GM21360 (cell line): ENCODE measurements at regions not wholly inside any gene's neighbourhood (a gene's known extent, or its start where the extent isn't known, plus 50 kb on each side); places are given as distances from the start of the nearest gene placed in this dataset.

Experiments used
- ATAC-seq: cut with Tn5 transposase; IDR thresholded peaks from one replicate; pipeline ENCODE4 v1.9.1; 2021; ENCODE audit warnings: mild to moderate bottlenecking, moderate library complexity; ENCODE audit not compliant: unreplicated experiment

DNA sequence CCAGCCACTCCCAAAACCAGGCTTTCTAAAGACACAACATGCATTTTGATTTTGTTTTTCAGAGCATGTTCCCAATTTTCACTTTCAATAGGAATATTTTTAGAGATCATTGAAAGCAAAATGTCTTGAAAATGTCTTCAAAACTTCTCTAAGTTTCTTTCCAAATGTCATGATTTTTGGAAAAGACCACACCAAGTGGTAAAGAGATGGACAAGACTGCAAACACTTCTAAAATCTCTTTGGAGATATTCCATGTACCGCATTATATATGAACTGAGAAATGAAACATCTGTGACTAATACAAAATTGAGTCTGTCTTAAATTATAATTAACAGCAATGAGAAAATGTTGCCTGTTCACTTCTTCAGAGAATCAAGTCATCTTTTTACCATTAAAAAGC lies 418.0 kb upstream of the PKN2 start:
- no peak for ATAC-seq

DNA sequence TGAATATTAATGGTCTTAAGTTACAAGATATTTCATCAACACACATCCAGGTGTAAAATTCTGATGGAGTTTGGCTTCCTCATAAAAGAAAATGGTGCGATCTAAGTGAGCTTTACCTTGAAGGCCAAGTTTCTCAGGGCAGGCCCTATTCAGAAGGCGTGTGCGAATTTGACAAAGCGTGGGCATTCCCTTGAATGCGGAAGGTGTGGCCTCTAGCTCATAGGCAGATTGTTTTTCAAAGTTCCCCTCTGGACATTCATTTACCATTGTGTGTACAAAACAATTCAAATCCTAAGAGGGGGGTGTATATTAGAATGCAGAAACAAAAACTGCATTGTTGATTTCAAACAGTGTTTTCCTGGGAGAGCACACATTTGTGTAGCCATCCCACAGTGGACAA lies 411.9 kb upstream of the PKN2 start:
- no peak for ATAC-seq

DNA sequence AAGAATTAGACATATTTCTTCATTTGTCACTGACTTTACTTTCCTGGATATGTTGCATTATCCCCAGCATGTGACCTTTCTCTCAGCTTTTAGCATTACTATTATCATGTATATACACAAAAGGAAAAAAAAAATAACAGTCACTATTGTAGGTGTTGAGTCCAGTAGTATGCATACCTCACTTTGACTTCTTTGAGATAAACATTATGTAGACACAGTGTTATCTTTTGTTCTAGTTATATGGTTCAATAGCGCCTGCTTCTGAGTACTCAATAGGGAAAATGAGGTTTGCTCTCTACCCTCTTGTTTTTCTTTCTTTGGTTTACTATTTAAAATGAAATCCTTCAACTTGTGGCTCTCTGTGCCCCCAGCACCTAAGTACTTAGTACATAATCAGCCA lies 409.6 kb upstream of the PKN2 start:
- no peak for ATAC-seq

DNA sequence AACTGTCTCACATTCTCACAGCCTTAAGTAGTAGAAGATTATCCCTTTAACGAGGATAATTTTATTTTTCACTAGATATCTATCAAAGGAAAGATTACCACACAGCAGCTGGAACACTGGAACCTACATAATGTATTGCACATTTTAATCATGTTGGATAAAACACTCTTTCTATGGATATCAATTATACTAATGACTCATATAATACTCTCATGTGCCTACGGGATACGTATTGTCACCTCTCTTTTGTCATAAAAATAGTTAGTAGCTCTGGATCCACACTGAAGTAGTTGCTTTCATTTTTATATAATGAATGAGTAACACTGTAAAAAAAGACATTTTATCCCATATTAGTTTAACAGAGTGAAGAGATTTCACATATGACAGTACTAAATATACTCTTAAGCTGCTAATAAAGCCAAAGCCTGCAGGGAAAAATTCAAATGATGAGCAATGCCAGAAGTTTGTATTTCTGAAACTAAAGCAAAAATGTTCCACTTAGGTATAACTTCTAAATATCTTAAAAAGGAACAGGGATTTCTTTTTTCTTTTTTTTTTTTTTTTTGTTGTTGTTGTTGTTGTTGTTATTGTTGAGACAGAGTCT lies 408.7 kb upstream of the PKN2 start:
- ATAC-seq = no peak

DNA sequence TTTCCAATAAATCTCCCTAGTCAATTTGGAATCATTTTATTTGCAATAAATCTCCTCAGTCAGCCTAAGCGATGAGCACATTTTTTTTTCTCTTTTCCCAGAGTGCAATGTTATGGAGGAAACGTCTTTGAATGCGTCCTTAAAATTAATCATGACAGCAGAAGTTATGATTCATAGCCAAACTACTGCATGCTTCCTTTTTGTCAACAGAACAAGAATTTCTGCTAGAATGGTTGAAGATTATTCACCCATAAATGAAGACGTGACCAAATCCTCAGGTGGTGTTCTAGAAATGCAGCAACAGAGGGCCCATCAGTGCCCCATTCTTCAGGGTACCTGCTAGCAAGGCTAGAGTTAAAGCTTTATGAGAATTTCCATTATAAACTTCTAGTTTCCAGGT lies 407.9 kb upstream of the PKN2 start:
- peak; percentile 57 for ATAC-seq

DNA sequence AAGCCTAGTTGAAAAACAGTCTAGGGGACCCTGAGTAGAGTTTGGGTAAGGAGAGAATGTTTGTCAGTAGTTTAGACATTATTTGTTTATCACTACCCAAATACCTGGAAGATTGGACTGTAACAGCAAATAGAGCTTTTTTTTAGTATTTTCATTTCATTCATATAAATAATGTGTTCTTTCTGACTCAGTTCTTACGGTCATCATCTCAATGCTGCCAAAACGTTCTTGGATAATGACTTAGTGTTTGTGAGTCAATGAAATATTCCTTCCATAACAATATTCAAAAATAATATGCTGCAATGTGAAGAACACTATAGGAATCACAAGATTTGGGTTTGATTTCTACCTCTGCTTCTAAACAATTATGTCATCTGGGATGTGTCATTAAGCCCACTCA lies 400.0 kb upstream of the PKN2 start:
- ATAC-seq = no peak

DNA sequence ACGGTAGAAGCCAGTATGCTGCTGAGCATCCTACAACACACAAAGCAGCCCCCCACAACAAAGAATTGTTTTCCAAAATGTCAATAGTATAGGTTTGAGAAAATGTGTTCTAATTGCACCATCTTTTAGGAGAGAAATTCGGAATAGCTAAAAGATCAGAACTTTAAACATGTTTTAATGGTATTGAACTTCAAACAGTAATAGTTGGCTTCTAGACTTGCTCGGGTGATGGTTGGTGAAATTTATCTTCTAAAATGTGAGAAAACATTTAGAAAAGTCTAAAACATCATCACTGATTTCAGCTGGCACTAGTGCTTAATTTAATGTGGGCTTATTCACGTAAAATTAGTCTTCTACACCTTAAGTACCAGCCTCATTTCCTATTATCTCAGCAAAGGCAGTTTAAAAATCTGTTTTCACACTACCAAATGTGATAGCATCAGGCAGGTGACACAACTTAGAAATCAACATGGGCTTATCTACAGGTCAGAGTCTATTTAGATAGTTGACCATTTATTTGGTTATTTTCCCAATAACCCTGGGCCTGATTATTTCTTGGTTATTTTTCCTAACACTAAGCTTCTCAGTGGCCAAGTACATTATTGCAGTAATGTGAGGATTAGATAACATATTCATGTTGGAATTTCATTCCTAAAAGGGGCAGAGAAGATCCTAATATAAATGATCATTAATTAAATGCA lies 399.3 kb upstream of the PKN2 start:
- ATAC-seq = no peak

DNA sequence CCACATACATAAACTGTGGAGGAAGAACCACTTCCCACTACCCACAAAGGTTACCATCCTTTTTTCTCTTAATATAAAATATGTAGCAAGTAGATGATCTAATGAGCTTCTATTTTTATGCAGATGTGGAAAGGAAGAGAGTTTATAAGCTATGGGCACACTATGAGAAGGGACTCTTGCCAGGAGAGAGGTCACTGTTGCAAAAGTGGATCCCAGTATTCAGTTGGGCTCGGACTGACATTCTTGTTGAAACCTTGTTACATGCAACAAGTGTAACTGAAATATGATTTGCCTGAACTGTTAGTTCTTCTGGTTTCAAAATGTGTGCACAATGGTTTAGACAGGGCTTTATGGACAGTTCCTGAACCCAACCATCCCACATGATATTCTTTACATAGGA lies 397.4 kb upstream of the PKN2 start:
- ATAC-seq = no peak

DNA sequence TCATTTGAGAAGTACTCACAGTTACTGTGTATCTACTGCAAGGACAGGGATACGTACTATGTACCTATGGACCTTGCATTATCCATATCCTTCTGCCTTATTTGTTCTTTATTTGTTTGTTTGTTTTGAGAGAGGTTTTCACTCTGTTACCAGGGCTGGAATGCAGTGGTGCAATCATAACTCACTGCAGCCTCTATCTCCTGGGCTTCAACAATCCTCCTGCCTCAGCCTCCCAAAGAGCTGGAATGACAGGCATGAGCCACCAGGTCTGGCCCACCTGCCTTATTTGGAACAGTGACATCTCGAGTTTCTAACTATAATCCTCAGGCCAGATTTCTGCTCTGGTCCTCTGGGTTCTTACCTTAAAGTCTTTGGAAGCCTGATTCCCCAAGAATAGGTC lies 395.5 kb upstream of the PKN2 start:
- no peak for ATAC-seq

DNA sequence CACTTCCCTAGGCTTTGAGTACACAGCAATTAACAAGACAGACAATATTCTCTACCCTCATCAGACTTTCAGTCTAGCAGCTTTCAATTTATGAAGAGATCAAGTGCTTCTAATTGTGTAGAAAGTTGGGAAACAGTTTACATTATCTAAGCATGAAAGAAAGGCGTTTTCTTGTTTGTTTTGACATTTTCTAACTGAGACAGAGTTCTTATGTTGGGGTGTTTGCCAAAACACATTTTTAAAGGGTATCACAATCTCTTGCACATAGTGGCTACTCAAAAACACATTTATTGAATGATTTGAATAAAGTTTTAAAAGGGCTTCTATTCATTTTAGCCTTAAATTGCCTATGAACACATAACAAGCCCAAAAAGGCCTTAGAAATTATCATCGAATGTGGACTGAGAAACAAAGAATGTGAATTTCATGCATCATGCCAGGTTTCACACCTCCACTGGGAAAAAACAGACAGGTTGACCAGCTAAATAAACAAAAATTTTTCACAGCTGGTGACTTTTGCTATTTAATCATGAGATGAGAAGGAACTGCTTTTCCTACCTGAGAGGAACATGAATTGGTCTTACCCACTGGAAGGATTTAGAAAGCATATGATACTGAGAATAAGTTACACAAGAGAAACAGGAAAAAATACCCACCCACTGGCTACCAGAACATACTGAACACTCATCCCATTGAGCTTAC lies 394.5 kb upstream of the PKN2 start:
- no peak for ATAC-seq

DNA sequence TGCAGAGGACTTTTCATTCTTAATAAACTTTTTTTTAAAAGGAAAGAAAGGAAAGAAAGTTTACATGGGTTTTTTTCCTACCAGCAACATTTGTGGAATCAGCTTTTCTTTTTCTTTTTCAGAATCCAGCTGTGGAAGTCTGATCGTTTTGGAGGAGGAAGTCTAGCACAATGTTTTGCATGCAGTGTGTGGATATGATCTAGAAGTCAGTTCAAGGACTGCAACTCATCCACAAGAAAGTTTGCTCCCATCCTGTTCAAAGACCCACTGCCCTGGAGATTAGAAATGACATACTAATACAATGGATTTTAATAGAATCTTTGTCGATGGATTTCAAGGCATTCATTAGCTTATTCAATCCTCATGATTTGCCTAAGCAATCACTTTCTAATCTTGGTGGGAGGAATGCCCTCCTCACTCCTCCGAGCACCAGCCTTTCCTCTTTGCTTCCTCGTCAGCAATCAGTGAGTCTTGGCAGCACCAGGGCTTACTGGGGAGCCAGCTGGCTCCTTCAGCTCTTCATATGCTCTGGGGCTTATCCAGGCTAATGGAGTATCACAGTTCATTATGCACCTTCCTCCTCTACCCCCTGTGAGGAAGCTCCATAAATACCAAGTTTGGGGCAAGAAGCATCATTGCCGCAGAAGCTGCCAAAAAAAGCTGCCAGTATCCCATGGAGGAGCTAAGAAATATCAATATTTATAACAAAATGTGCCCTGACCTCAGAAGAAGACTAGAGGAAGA lies 392.3 kb upstream of the PKN2 start:
- ATAC-seq = no peak

DNA sequence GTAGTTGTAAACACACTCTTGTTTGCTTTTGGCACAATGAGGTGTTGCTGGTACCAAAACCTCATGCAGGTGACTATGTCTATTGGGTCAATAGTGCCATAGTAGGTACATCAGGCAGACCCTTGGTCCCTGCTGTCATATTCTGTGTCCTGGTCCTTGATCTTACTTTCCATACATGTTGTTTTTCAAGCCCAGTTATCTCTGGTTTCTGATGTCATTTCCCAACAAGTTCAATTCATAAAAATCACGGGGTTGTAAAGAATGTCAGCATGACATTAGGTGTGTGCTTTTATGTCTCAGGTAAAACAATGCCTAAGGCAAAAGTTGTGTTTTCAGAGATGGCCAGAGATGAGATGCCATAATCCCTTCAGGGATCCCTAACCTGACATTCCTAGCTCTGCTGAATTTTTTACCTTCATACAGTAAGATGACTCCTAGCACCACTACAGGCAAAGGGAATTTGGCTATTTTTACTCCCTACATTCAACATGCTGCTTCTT lies 390.3 kb upstream of the PKN2 start:
- no peak for ATAC-seq

DNA sequence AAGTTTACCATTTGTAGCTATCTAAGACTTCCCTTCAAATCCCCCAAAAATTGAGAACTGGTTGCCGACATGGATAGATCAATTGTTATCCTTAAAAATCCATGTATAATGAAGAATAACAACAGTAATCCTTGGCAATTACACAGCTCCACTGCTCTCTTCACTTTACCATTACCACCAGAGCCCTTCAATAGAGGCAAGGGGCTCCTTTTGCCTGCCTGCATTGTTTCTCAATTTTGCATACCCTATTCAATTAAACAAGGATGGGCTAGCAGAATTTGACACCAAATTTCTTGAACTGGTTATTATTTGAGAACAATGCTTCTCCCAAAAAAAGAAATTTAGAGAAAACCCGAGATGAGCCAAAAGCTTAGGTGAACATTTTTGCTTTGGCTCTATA lies 387.8 kb upstream of the PKN2 start:
- no peak for ATAC-seq

DNA sequence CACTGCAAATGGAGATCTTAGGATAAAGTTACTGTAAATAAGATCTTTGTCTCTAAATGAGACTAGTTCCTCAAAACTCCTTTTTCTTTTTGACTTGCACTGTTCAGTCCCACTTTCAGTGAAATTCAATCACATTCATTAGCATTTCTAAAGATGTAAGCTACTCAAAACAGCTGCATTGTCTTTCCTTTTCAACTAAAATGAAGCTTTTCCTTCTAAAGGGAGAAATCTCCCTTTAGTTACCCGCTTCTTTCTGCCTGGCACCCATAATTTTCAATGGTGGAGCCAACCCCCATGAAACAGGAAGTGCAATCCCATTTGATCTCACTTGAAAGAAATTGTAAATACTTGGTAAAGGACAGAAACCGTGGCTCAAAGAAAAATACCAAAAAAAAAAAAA lies 387.4 kb upstream of the PKN2 start:
- no peak for ATAC-seq

DNA sequence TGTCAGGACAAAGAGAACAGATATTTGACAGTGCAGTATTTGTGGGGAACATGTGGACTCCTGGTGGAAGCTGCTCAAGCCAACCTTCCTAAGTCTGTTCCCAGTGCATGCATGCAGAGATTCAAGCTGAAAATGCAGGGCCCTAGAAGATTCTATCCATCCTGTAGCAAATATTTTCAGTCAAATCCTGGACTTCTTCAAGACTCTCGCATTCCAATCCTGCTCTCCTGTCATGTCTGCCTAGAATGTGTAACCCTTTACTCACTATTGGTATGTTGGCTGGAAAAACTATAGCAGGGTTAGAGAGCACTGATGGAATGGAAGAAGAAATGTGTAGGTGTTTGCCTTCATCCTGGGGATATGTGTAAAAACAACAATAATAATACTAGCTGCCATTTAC lies 385.6 kb upstream of the PKN2 start:
- no peak for ATAC-seq

DNA sequence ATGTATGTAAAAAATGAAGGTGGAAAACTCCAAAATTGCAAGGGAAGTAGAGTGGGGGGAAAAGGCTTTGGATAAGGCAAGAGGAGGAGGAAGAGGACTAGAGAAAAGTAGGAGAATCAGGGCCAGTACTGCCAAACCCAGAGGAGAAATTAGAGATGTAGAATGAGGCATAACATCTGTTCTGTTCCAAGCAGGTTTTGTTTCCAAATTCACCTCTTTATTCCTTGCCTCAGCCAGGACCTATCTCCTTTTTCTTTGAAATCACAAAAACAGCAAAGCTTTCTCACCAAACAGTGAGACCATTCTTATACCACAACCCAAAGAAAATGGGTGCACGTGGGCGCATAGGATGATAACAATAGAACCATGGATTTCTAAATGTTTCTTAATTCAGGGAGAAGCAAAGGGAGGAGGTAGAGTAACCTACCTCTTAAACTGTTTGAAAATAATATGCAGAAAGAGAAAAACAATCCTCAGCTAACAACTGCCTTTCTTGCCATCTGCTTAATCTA lies 383.3 kb upstream of the PKN2 start:
- ATAC-seq = no peak

DNA sequence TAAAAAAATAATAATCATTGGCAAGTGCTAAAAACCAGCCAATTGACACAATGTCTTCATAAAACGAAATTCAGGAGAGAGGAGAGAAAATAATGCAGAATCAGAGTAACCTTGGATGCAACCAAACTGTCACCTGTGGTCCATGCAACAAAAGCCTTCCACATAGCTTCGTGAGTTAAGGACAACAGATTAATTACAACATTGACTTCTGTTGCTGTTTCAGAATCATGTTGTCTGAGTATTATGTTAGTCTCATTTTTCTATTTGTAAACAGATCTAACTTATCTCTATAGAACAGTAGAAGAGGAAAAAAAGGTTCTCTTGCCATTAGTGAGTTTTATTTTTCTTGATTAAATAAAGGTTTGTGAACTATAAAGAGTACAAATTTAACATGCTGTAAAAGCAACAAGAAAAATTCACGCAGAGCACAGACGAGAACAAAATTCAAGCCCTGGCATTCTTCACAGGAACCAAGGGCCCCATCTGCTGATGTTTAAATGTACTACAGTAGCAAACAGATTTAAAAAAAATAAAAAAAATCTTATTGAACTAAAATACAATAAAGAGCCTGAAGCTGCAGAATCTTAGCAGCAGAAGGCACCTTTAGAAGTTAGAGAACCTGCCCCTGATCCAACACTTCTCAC lies 381.1 kb upstream of the PKN2 start:
- no peak for ATAC-seq

DNA sequence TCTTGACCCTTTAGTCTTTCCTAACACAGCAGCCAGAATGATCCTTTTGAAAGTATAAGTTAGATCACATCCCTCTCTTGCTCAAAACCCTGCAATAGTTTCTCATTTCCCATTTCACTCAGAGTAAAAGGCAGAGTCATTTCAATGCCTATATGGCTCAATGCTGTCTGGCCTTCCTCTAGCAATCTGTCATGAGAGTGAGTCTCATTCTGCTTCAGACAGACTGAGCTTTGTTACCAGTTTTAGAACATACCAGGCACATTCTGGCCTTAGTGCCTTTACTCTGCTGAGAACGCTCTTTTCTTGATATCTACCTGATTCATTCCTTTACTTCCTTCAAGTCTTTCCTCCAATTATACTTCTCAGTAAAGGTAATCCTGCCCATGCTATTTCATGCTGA lies 372.8 kb upstream of the PKN2 start:
- ATAC-seq = no peak

DNA sequence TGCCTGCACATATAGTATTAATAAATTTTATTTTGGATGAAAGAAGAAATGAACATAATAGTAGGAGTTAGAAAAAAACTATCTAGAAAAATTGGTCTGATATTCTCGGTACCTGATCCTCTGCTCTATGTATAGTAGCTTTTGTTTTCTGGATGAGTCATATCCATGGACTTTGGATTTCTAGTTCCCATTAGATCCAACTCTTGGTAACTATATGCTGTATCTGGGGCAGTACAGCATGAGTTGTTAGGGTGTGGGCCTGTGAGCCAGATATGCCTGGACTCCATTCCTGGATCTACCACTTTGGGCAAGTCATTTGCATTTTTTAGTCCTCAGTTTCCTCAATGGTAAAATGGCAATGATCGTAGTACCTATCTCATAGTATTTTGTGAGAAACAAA lies 372.2 kb upstream of the PKN2 start:
- ATAC-seq = no peak

DNA sequence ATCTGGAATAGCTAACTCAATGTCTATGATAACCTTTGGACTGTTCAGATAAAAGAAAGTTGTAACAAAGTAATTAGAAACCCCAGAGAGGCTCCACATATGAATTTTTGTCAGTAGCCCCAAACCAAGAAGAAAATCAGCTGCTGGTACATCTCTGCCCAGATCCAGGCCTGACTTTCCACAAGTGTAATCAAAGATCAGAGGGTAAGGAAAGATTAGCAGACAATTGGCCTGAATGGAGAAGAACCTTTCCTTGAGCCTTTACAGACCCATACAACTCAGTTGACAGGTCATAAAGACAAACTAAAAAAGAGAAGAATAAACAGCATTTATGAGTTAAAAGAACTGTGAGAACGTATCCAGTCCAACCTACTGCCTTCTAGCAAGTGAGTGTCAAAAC lies 366.7 kb upstream of the PKN2 start:
- ATAC-seq = no peak

DNA sequence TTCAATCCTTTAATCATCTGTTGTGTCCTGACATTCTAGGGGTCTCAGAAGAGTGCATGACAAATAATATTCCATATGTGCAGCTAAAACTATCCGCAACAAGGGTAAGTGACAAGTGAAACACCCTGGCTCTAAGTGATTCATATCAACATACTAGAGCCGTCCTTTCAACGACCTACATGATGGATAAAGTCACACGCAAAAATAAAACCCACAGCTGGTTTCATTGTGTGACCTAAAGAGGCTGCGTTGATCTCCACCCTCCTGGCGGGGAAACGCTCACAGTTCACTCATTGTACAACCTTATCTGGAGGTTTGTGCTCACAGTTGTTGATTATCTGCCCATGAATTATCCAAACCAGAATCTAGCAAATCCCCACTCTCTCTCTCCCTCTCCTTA lies 365.3 kb upstream of the PKN2 start:
- ATAC-seq = no peak
